Left lung (tissue), 4 donors: ENCODE measurements at regions not wholly inside any gene's neighbourhood (a gene's known extent, or its start where the extent isn't known, plus 50 kb on each side); places are given as distances from the start of the nearest gene placed in this dataset.
"Not testable (repeated sequence)": the region's sequence is repeated elsewhere in the genome, so short reads cannot be mapped to it uniquely, and the experiment has no call there.

Source experiments
- ATAC-seq: fragments of 200-7000 bp; cut with Tn5 transposase; one replicate; pipeline ENCODE4 v1.9.1; 2020; ENCODE audit warnings: moderate library complexity
- DNase-seq, 4 donors: peaks; one replicate each; pipeline ENCODE4 v3.0.0-alpha.2; 2013 to 2020
- H3K27ac ChIP-seq, 2 donors: fragments of 200-600 bp; sonication (generic) in 1 of 2; one replicate each; pipeline versions ENCODE4 v1.5.0 to v1.8.0; 2020 to 2021
- H3K27me3 ChIP-seq, 2 donors: fragments of 200-600 bp; sonication (generic) in 1 of 2; one replicate each; pipeline versions ENCODE4 v1.5.0 to v1.8.0; 2020 to 2021
- H3K36me3 ChIP-seq, 2 donors: fragments of 200-600 bp; sonication (generic) in 1 of 2; one replicate each; pipeline versions ENCODE4 v1.5.0 to v1.8.0; 2020 to 2021
- H3K4me1 ChIP-seq, 2 donors: fragments of 200-600 bp; one replicate each; pipeline ENCODE4 v1.8.0; 2021
- H3K4me3 ChIP-seq, 2 donors: fragments of 200-600 bp; sonication (generic) in 1 of 2; one replicate each; pipeline versions ENCODE4 v1.5.0 to v1.8.0; 2020 to 2021; ENCODE audit warnings: mild to moderate bottlenecking in 1 of 2
- H3K9me3 ChIP-seq, 2 donors: fragments of 200-600 bp; sonication (generic) in 1 of 2; one replicate each; pipeline versions ENCODE4 v1.5.0 to v1.8.0; 2020 to 2021
- CTCF ChIP-seq, 2 donors: fragments of 200-600 bp; sonication (generic) in 1 of 2; IDR thresholded peaks; one replicate each; pipeline versions ENCODE4 v1.5.0 to v1.8.0; 2021; ENCODE audit warnings: antibody characterized with exemption in 2 of 2
- intact Hi-C, 2 donors: fragments of 100-400 bp; cut with DNase I; formaldehyde crosslinking; loops; one replicate each; pipeline versions ENCODE4 v1.11.2 to v1.14.2; 2022
- donor health status: DM: no; HTN: yes; CAD: no.
- donor health status: DM: no; HTN: no; CAD: no.

- no peak overlapping the region for H3K4me3 ChIP-seq
- H3K4me1 ChIP-seq: no peaks in the 10 kb centered on the region
- TF ChIP-seq CTCF (IDR thresholded peaks at IDR 0.05): no peak
- intact Hi-C loops: no loop called here
- no peaks in the 10 kb centered on the region for H3K9me3 ChIP-seq
- H3K27me3 ChIP-seq: peaks cover 0 to under 1% of the 10 kb centered on the region in 2 donors
- DNase-seq: no peak
- no peak overlapping the region for H3K27ac ChIP-seq
- no peak for ATAC-seq
- H3K36me3 ChIP-seq: no peaks in the 10 kb centered on the region
These were observed 413.0 kb downstream of the TSHZ3 start for GRCh38 chr19:30936276-30936675.

- intact Hi-C loops: no loop called here
- Histone ChIP-seq H3K27ac (no peak overlapping the region), H3K27me3 (no peaks in the 10 kb centered on the region), H3K36me3 (no peaks in the 10 kb centered on the region), H3K4me1 (no peaks in the 10 kb centered on the region), H3K4me3 (no peak overlapping the region), H3K9me3 (no peaks in the 10 kb centered on the region)
- DNase-seq (no peak), ATAC-seq (no peak)
- no peak for TF ChIP-seq CTCF (IDR thresholded peaks at IDR 0.05)
These were observed 414.1 kb downstream of the TSHZ3 start for GRCh38 chr19:30935146-30935545.

- DNase-seq, H3K4me1 ChIP-seq, H3K9me3 ChIP-seq, H3K4me3 ChIP-seq, intact Hi-C loops, ATAC-seq, H3K27me3 ChIP-seq, H3K36me3 ChIP-seq, H3K27ac ChIP-seq: not testable (repeated sequence)
These were observed 415.8 kb downstream of the TSHZ3 start for GRCh38 chr19:30933454-30933853.

- Histone ChIP-seq H3K27me3 (no peaks in the 10 kb centered on the region), H3K36me3 (no peaks in the 10 kb centered on the region), H3K27ac (no peak overlapping the region), H3K4me1 (no peaks in the 10 kb centered on the region), H3K4me3 (no peak overlapping the region), H3K9me3 (peaks cover 0 to 7% of the 10 kb centered on the region in 2 donors)
- no peak for DNase-seq
- ATAC-seq: no peak
- intact Hi-C loops: no loop called here
- no peak for TF ChIP-seq CTCF (IDR thresholded peaks at IDR 0.05)
These were observed 416.4 kb downstream of the TSHZ3 start for GRCh38 chr19:30932854-30933253.

- TF ChIP-seq CTCF (IDR thresholded peaks at IDR 0.05): no peak
- DNase-seq: peak in 2 of 4 donors; percentile 23 to 52
- Histone ChIP-seq H3K4me1 (no peaks in the 10 kb centered on the region), H3K27ac (no peak overlapping the region), H3K36me3 (no peaks in the 10 kb centered on the region), H3K27me3 (peaks cover 0 to 4% of the 10 kb centered on the region in 2 donors), H3K9me3 (peaks cover 0 to 10% of the 10 kb centered on the region in 2 donors), H3K4me3 (no peak overlapping the region)
- intact Hi-C loops: no loop called here
- ATAC-seq: no peak
These were observed 418.1 kb downstream of the TSHZ3 start for GRCh38 chr19:30930941-30931706.

- H3K9me3 ChIP-seq: peaks cover 0 to 10% of the 10 kb centered on the region in 2 donors
- no peak overlapping the region for H3K27ac ChIP-seq
- no peak for ATAC-seq
- no peaks in the 10 kb centered on the region for H3K36me3 ChIP-seq
- no peak for TF ChIP-seq CTCF (IDR thresholded peaks at IDR 0.05)
- no peak overlapping the region for H3K4me3 ChIP-seq
- DNase-seq: no peak
- peaks cover 0 to 13% of the 10 kb centered on the region in 2 donors for H3K27me3 ChIP-seq
- intact Hi-C loops: no loop called here
- H3K4me1 ChIP-seq: no peaks in the 10 kb centered on the region
These were observed 421.5 kb downstream of the TSHZ3 start for GRCh38 chr19:30927705-30928104.
